K562 (cell line): ENCODE measurements at regions not wholly inside any gene's neighbourhood (a gene's known extent, or its start where the extent isn't known, plus 50 kb on each side); places are given as distances from the start of the nearest gene placed in this dataset.

Source experiments
- ATAC-seq: fragments of 200-7000 bp; cut with Tn5 transposase; 3 replicates; pipeline ENCODE4 v1.9.1; 2020; ENCODE audit warnings: moderate library complexity
- BruUV-seq: library from RNA; stranded (reverse); fragments of 400-500 nt; replicated peaks from 2 replicates; lab custom pipeline; 2021; lab: Mats Ljungman, UMichigan
- CTCF ChIA-PET: fragments of 300-600 bp; formaldehyde crosslinking; extraction: SDS; loops from one replicate; lab custom pipeline; 2021; ENCODE audit warnings: low intra/inter-chr PET ratio; lab: Yijun Ruan, JAX
- POLR2A ChIA-PET: fragments of 300-600, 350-650 bp; sonication (Branson Sonifier 250); formaldehyde crosslinking; extraction: SDS; loops from one replicate; lab custom pipeline; 2021; ENCODE audit warnings: antibody characterized with exemption, inconsistent platforms; lab: Yijun Ruan, JAX
- DNase-seq, 4 experiments: peaks; one replicate each; pipeline versions ENCODE4 v3.0.0 to v3.0.0-alpha.2; 2011 to 2018; ENCODE audit warnings: low spot score in 3 of 4, mixed read lengths in 3 of 4; ENCODE audit errors: extremely low read depth in 1 of 4
- FAIRE-seq: peaks from 2 replicates; lab custom pipeline; 2011; peaks lifted over from hg19 to GRCh38; lab: Jason Lieb, UNC
- H2AFZ ChIP-seq: 2 replicates; pipeline ENCODE4 v1.6.0; 2011; ENCODE audit warnings: low read depth, low read length, control low read depth, inconsistent platforms
- H3K27ac ChIP-seq: fragments of 200-600 bp; 3 replicates; pipeline ENCODE4 v1.8.0; 2011; ENCODE audit warnings: low read depth, mild to moderate bottlenecking, control low read depth, inconsistent platforms, low read length, moderate library complexity, mixed read lengths; ENCODE audit errors: extremely low read depth
- H3K27me3 ChIP-seq, 2 experiments: fragments of 300-600 bp in 1 of 2; 2 replicates in 1 of 2; 3 replicates in 1 of 2; pipeline versions ENCODE4 v1.6.0 to v1.8.0; 2011; ENCODE audit warnings: inconsistent platforms in 2 of 2, low read length in 2 of 2, mild to moderate bottlenecking in 1 of 2, mixed read lengths in 1 of 2, moderate library complexity in 1 of 2; ENCODE audit not compliant: control insufficient read depth in 2 of 2, insufficient read depth in 2 of 2
- H3K36me3 ChIP-seq: fragments of 300-600 bp; 3 replicates; pipeline ENCODE4 v1.8.0; 2011; ENCODE audit warnings: mild to moderate bottlenecking, low read length, inconsistent platforms; ENCODE audit not compliant: control insufficient read depth, insufficient read depth
- H3K4me1 ChIP-seq, 2 experiments: fragments of 200-600 bp in 1 of 2; replicated peaks in 1 of 2; 2 replicates in 1 of 2; 3 replicates in 1 of 2; pipeline versions ENCODE4 v1.5.1 to v1.8.0; 2011; ENCODE audit warnings: inconsistent platforms in 2 of 2, low read length in 2 of 2, mild to moderate bottlenecking in 1 of 2, mixed read lengths in 1 of 2, moderate library complexity in 1 of 2; ENCODE audit not compliant: control insufficient read depth in 2 of 2, insufficient read depth in 2 of 2
- H3K4me2 ChIP-seq: 2 replicates; pipeline ENCODE4 v1.6.1; 2011; ENCODE audit warnings: low read length, control low read depth, inconsistent platforms, mixed read lengths; ENCODE audit not compliant: insufficient read depth
- H3K4me3 ChIP-seq: fragments of 200-600 bp; sonication (generic), shearing (Covaris generic); 2 replicates; pipeline ENCODE4 v1.5.1; 2016; ENCODE audit warnings: control low read depth, inconsistent platforms
- H3K79me2 ChIP-seq: fragments of 200-600 bp; 3 replicates; pipeline ENCODE4 v1.8.0; 2011; ENCODE audit warnings: low read length, inconsistent platforms; ENCODE audit not compliant: control insufficient read depth, insufficient read depth
- H3K9ac ChIP-seq, 2 experiments: 2 replicates each; pipeline versions ENCODE4 v1.6.0 to v1.6.1; 2011; ENCODE audit warnings: low read depth in 2 of 2, low read length in 2 of 2, control low read depth in 1 of 2, inconsistent platforms in 1 of 2, mild to moderate bottlenecking in 1 of 2, mixed read lengths in 1 of 2; ENCODE audit not compliant: insufficient read depth in 1 of 2
- H3K9me1 ChIP-seq: one replicate; pipeline ENCODE4 v1.6.0; 2011; ENCODE audit warnings: inconsistent platforms, mild to moderate bottlenecking, low read length, moderate library complexity; ENCODE audit not compliant: control insufficient read depth, insufficient read depth
- H3K9me3 ChIP-seq: replicated peaks from 2 replicates; pipeline ENCODE4 v1.5.1; 2011; ENCODE audit warnings: low read depth, low read length, inconsistent platforms; ENCODE audit not compliant: control insufficient read depth, insufficient read depth
- H4K20me1 ChIP-seq: replicated peaks from 2 replicates; pipeline ENCODE4 v1.6.1; 2011; ENCODE audit warnings: low read length, inconsistent platforms, mixed read lengths; ENCODE audit not compliant: control insufficient read depth, insufficient read depth
- ARID2 ChIP-seq: fragments of 450-650 bp; IDR thresholded peaks from 2 replicates; pipeline ENCODE4 v1.6.1; 2017; ENCODE audit warnings: antibody characterized with exemption, mild to moderate bottlenecking
- ATF1 ChIP-seq, 2 experiments: fragments of 450-650 bp in 1 of 2; IDR thresholded peaks; 2 replicates each; pipeline ENCODE4 v1.6.1; 2016; ENCODE audit warnings: missing compliant biosample characterization in 1 of 2, missing genetic modification characterization in 1 of 2
- CBFA2T3 ChIP-seq: fragments of 450-650 bp; IDR thresholded peaks from 2 replicates; pipeline ENCODE4 v1.6.1; 2017
- CC2D1A ChIP-seq: fragments of 450-650 bp; IDR thresholded peaks from 2 replicates; pipeline ENCODE4 v1.6.1; 2017; ENCODE audit warnings: mild to moderate bottlenecking
- ESRRA ChIP-seq: fragments of 450-650 bp; IDR thresholded peaks from 2 replicates; pipeline ENCODE4 v1.6.1; 2014; ENCODE audit warnings: low read depth, mild to moderate bottlenecking, moderate library complexity, borderline replicate concordance
- GATAD2A ChIP-seq: fragments of 450-650 bp; IDR thresholded peaks from 2 replicates; pipeline ENCODE4 v1.6.1; 2017
- KDM2B ChIP-seq: fragments of 250-450 bp; sonication (Bioruptor Pico); IDR thresholded peaks from 2 replicates; pipeline ENCODE4 v1.8.0; 2021; ENCODE audit warnings: mild to moderate bottlenecking, moderate library complexity
- MECOM ChIP-seq: fragments of 250-450 bp; sonication (Bioruptor Pico); IDR thresholded peaks from 2 replicates; pipeline ENCODE4 v1.8.0; 2022; ENCODE audit warnings: inconsistent platforms
- OTX1 ChIP-seq: fragments of 450-650 bp; formaldehyde crosslinking; IDR thresholded peaks from 2 replicates; pipeline ENCODE4 v1.4.0; 2022; ENCODE audit warnings: mild to moderate bottlenecking
- POLR2B ChIP-seq: fragments of 450-650 bp; IDR thresholded peaks from 2 replicates; pipeline ENCODE4 v1.6.1; 2018; ENCODE audit warnings: low read depth; ENCODE audit not compliant: partially characterized antibody
- PRPF4 ChIP-seq: fragments of 200-400 bp; formaldehyde crosslinking; IDR thresholded peaks from one replicate; pipeline ENCODE4 v1.6.1; 2017; ENCODE audit warnings: low read length, low read depth, mild to moderate bottlenecking; ENCODE audit not compliant: insufficient read depth, poor library complexity, severe bottlenecking
- RNF2 ChIP-seq: sonication (generic); IDR thresholded peaks from 2 replicates; pipeline ENCODE4 v1.6.1; 2016
- SIRT6 ChIP-seq: IDR thresholded peaks from one replicate; pipeline ENCODE4 v1.6.1; 2012; ENCODE audit warnings: low read depth, mild to moderate bottlenecking, control low read depth, inconsistent platforms, low read length, moderate library complexity
- ZEB2 ChIP-seq: fragments of 450-650 bp; IDR thresholded peaks from 2 replicates; pipeline ENCODE4 v1.6.1; 2016
- ZFP30 ChIP-seq: fragments of 250-450 bp; sonication (Bioruptor Pico); IDR thresholded peaks from 2 replicates; pipeline ENCODE4 v1.8.0; 2022; ENCODE audit warnings: moderate library complexity, mild to moderate bottlenecking, inconsistent platforms, borderline replicate concordance
- WGBS: fragments of 100-300 bp; shearing (Covaris generic); methylation state at CpG from one replicate; pipeline ENCODE4 v1.1.6; 2016; ENCODE audit warnings: low coverage, mixed read lengths; ENCODE audit not compliant: insufficient coverage; ENCODE audit errors: missing lambda C conversion rate; 5-methylcytosine and 5-hydroxymethylcytosine counted together
- in situ Hi-C: fragments of 300-500 bp; cut with MboI; formaldehyde crosslinking; loops from 4 replicates; pipeline ENCODE4 v1.15.0; 2018; ENCODE audit warnings: inconsistent platforms, mixed read lengths
- intact Hi-C: fragments of 100-400 bp; cut with micrococcal nuclease; formaldehyde crosslinking; loops from 2 replicates; pipeline ENCODE4 v1.14.2; 2022
- TF ChIP-seq, protein P1 (sequence below): fragments of 250-450 bp; sonication (Bioruptor Pico); IDR thresholded peaks from 2 replicates; pipeline ENCODE4 v1.5.0; 2020; ENCODE audit warnings: mild to moderate bottlenecking
- TF ChIP-seq, protein P2 (sequence below), 2 experiments: fragments of 250-450 bp in 1 of 2; fragments of 450-650 bp in 1 of 2; sonication (Bioruptor Pico) in 1 of 2; IDR thresholded peaks; 2 replicates each; pipeline versions ENCODE4 v1.6.1 to v1.8.0; 2016 to 2021; ENCODE audit warnings: mild to moderate bottlenecking in 2 of 2, moderate library complexity in 2 of 2, missing compliant biosample characterization in 1 of 2, missing genetic modification characterization in 1 of 2
- TF ChIP-seq, protein P3 (sequence below): sonication (generic); formaldehyde crosslinking; IDR thresholded peaks from 2 replicates; pipeline ENCODE4 v1.8.0; 2023; ENCODE audit warnings: mild to moderate bottlenecking, missing genetic modification reagents
- TF ChIP-seq, protein P4 (sequence below): sonication (generic); formaldehyde crosslinking; IDR thresholded peaks from 2 replicates; pipeline ENCODE4 v1.8.1; 2023; ENCODE audit warnings: mild to moderate bottlenecking, missing genetic modification reagents

DNA sequence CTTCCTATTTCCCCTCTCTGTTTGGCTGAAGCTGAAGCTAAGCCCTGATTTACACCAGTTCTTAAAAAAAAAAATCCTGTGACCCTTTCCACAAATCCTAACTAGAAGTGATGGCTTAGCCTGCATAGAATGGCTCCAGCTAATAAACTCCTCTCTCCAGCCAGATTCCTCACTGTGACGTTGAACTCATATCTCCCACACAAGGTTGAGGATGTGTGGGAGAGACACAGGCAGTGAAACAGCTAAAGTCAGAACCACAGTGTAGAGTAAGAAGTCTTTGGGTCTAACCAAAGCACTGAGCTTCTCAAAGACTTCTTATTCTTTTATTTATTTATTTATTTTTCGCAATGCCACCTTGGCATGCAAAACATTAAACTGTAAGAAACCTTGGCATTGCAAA, 268.3 kb downstream of the SNX13 start:
- intact Hi-C loops = loop anchor here (10.0 kb wide), 1 partner anchor 687 kb away; no protein-coding TSS in a partner anchor
- WGBS = 0% methylated on average over 2 of the region's 2 CpGs
- no peaks in the 10 kb centered on the region for H4K20me1 ChIP-seq
- no peaks in the 10 kb centered on the region for H3K27me3 ChIP-seq
- no peak for DNase-seq
- H3K36me3 ChIP-seq = no peaks in the 10 kb centered on the region
- no peak for ATAC-seq
- H3K79me2 ChIP-seq = no peaks in the 10 kb centered on the region
- H3K27ac ChIP-seq = no peak overlapping the region
- TF ChIP-seq KDM2B (CRISPR knock-in tag) = no peak
- no peak for TF ChIP-seq ZFP30 (CRISPR knock-in tag)
- no peak for TF ChIP-seq ZEB2
- TF ChIP-seq POLR2B = no peak
- no peak for TF ChIP-seq PRPF4
- no peak for TF ChIP-seq SIRT6
- no peak for TF ChIP-seq OTX1 (CRISPR knock-in tag)
- TF ChIP-seq, protein P1, sequence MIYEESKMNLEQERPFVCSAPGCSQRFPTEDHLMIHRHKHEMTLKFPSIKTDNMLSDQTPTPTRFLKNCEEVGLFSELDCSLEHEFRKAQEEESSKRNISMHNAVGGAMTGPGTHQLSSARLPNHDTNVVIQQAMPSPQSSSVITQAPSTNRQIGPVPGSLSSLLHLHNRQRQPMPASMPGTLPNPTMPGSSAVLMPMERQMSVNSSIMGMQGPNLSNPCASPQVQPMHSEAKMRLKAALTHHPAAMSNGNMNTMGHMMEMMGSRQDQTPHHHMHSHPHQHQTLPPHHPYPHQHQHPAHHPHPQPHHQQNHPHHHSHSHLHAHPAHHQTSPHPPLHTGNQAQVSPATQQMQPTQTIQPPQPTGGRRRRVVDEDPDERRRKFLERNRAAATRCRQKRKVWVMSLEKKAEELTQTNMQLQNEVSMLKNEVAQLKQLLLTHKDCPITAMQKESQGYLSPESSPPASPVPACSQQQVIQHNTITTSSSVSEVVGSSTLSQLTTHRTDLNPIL (CRISPR knock-in tag) = no peak
- no peak for TF ChIP-seq MECOM
- TF ChIP-seq, protein P2, sequence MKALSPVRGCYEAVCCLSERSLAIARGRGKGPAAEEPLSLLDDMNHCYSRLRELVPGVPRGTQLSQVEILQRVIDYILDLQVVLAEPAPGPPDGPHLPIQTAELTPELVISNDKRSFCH (CRISPR knock-in tag; IDR thresholded peaks at IDR 0.05) = no peak
- TF ChIP-seq, protein P2 (tag; IDR thresholded peaks at IDR 0.05) = no peak
- TF ChIP-seq ARID2 = no peak
- TF ChIP-seq RNF2 = no peak
- TF ChIP-seq, protein P3, sequence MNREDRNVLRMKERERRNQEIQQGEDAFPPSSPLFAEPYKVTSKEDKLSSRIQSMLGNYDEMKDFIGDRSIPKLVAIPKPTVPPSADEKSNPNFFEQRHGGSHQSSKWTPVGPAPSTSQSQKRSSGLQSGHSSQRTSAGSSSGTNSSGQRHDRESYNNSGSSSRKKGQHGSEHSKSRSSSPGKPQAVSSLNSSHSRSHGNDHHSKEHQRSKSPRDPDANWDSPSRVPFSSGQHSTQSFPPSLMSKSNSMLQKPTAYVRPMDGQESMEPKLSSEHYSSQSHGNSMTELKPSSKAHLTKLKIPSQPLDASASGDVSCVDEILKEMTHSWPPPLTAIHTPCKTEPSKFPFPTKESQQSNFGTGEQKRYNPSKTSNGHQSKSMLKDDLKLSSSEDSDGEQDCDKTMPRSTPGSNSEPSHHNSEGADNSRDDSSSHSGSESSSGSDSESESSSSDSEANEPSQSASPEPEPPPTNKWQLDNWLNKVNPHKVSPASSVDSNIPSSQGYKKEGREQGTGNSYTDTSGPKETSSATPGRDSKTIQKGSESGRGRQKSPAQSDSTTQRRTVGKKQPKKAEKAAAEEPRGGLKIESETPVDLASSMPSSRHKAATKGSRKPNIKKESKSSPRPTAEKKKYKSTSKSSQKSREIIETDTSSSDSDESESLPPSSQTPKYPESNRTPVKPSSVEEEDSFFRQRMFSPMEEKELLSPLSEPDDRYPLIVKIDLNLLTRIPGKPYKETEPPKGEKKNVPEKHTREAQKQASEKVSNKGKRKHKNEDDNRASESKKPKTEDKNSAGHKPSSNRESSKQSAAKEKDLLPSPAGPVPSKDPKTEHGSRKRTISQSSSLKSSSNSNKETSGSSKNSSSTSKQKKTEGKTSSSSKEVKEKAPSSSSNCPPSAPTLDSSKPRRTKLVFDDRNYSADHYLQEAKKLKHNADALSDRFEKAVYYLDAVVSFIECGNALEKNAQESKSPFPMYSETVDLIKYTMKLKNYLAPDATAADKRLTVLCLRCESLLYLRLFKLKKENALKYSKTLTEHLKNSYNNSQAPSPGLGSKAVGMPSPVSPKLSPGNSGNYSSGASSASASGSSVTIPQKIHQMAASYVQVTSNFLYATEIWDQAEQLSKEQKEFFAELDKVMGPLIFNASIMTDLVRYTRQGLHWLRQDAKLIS (CRISPR knock-in tag) = no peak
- TF ChIP-seq GATAD2A = no peak
- no peak for TF ChIP-seq ESRRA
- TF ChIP-seq CC2D1A = no peak
- no peak for TF ChIP-seq CBFA2T3
- TF ChIP-seq, protein P4, sequence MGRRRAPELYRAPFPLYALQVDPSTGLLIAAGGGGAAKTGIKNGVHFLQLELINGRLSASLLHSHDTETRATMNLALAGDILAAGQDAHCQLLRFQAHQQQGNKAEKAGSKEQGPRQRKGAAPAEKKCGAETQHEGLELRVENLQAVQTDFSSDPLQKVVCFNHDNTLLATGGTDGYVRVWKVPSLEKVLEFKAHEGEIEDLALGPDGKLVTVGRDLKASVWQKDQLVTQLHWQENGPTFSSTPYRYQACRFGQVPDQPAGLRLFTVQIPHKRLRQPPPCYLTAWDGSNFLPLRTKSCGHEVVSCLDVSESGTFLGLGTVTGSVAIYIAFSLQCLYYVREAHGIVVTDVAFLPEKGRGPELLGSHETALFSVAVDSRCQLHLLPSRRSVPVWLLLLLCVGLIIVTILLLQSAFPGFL = no peak
- no peak for TF ChIP-seq ATF1 (CRISPR knock-in tag; IDR thresholded peaks at IDR 0.05)
- no peak for TF ChIP-seq ATF1 (tag; IDR thresholded peaks at IDR 0.05)
- no peak overlapping the region for H3K9ac ChIP-seq
- no peak overlapping the region for H3K4me2 ChIP-seq
- no peaks in the 10 kb centered on the region for H3K9me3 ChIP-seq
- H2AFZ ChIP-seq = no peak overlapping the region
- no peaks in the 10 kb centered on the region for H3K4me1 ChIP-seq
- FAIRE-seq = no peak
- BruUV-seq = no TSS peak
- H3K4me3 ChIP-seq = no peak overlapping the region
- in situ Hi-C loops = no loop called here
- POLR2A ChIA-PET = interaction anchor here (0.9 kb wide), 1 partner anchor 9 kb away, joined by 3 read pairs; no protein-coding TSS in a partner anchor
- no peaks in the 10 kb centered on the region for H3K9me1 ChIP-seq
- CTCF ChIA-PET = no interaction called here
